Suppressor macrophage treated with lipopolysaccharide for 1 hour (primary cell): ENCODE measurements at regions not wholly inside any gene's neighbourhood (a gene's known extent, or its start where the extent isn't known, plus 50 kb on each side); places are given as distances from the start of the nearest gene placed in this dataset.

Experiments used
- DNase-seq, 3 donors: peaks; one replicate each; pipeline ENCODE4 v3.0.0-alpha.2; 2020 to 2022

DNA sequence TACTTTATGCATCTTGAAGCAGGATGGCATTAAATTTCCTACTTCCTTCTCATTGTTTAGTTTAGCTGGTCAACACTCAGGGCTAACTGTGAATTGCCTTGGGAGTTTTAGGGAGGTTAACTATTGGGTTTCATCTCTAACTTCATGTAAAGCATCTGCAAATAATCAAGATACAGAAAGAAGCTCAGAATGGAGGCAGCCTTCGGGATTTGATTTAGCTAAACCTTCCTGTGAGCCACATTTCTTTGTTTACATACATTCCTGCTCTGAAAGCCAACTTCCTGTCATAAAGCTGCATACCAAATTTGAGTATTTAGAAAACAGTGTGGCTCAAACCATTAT is 131.7 kb upstream of the PCDH18 start:
- DNase-seq: no peak

DNA sequence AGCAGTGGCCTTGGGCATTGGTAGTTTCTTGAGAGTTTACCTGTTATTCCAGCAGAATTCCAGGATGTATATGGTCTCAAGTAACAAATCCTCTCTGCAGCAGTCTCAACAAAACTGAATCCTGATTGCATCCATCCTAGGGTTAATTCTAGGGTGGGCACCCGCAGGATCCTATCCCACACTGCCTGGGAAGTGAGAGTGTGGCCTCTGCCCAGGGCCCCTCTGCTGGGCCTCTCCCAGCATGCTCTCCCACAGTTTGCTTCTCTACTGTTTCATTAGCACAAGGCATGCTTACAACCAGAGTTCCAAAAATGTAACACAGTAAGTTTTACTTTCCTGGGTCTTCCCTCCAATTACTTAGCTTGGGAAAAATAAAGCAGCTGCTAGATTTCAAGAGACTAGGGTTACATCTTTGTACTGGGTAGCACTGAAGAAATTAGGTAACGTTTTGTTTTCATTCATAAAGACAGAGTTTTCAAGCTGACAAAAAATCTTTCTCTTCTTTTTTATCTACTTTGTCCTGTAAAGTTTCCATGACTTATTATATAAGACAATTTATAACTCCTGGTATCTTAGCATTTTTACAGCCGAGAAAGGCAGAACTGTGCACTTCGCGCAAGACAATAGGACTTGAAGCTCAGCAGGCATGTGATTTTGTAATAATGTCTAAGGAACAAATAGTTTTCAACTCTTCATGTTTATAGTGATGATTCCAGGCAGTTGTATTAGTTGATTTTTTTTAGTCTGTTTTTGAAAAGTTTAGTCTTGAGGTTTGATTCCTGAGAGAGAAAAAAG is 131.2 kb upstream of the PCDH18 start:
- DNase-seq: no peak

DNA sequence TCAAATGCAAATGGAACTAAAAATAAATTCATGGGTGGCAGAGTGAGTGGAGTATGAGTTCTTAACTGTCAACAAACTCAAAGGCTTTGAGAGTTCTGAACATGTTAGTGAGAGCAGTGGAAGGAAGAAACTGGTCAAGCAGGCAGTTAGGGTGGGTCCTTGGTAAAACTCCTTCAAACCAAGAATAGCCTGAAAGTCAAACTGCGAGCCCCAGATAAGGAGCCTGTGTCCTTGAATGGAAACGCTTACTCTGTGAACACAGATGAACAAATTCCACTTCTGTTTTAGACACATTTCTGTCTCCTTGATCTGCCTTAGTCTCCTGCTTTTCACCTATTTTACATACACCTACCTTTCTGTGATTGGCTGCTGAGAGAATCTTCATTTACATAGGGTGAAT is 129.4 kb upstream of the PCDH18 start:
- no peak for DNase-seq

DNA sequence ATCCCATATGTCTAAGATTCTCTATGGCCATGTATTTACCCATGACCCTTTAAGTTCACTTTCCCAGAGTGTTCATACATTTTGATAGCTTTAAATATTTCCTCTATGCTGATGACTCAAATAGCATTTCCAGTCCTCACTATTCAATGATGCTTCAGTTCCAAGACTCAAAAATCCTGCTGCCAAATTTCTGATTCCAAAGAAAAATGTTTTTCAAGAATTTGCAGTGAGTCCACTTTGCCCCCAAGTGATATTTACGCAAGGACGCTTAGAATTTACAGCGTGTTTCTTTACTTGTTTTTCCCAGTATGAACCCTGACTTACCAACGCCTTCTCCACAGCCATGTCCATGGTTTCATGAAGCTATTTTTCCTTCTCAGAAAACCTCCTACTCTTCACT is 127.9 kb upstream of the PCDH18 start:
- peak in 1 of 3 donors; percentile 5 for DNase-seq

DNA sequence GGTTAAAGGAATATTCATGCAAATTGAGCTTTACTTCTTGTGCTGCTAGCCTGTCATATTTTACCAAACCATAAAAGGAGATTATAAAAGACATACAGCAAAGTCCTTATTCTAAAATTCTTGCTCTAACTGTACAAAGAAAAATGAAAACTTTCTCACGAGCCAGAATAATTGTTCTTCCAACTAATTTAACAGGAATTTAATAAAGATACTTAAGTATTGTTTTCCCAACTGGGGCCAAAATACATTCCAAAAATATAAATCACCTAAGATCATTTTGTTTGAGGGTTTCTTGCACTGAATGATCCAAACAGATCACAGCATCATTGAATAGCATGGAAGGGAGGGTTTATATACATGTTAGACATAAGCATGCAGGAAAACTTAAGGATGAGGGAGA is 127.1 kb upstream of the PCDH18 start:
- no peak for DNase-seq

DNA sequence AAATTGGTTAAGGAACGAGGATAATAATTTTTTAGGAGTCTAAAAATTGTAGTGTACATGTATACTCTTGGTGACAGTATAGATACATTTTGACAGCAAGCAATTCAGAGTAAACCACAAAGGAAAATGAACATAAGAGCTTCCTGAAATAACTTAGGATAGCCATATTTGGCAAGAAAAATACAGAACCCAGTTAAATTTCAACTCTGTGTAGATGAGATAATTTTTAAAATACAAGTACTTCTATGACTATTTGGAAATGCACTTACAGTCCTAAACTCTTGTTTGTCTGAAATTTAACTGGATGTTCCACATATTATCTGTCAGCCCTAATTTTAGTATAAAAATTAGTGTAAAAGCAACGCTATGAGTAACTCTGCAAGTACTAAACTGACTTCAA is 124.4 kb upstream of the PCDH18 start:
- DNase-seq: no peak

DNA sequence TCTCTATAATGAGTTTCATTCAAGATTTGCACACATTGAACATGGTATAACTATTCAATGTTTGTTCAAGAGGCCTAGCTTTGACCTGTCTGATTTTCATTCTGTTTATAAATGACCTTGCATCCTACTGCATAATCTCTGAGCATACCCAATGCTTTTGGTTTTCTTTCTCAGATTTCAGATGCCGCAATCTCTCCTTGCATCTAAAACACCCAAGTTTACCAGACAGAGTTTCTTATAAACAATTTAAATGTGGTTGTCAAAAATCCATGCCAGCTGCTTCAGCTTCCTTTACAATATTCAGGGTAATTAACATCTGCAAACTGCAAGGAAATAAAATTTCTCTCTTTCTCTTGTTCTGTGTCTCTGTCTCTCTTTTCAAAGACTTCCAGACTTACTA is 123.0 kb upstream of the PCDH18 start:
- DNase-seq: no peak

DNA sequence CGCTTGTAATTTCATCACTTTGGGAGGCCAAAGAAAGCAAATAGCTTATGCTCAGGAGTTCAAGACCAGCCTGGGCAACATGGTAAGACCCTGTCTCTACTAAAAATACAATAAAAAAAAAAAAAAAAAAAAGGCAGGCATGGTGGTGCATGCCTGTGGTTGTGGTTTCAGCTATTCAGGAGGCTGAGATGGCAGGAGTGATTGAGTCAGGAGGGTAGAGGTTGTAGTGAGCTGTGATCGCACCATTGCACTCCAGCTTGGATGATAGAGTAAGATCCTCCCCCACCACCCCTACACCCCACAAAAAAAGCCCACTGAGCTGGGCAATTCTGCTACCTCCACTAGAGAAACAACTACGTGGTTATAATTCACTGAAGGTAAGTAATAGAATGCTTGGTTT is 118.8 kb upstream of the PCDH18 start:
- no peak for DNase-seq

DNA sequence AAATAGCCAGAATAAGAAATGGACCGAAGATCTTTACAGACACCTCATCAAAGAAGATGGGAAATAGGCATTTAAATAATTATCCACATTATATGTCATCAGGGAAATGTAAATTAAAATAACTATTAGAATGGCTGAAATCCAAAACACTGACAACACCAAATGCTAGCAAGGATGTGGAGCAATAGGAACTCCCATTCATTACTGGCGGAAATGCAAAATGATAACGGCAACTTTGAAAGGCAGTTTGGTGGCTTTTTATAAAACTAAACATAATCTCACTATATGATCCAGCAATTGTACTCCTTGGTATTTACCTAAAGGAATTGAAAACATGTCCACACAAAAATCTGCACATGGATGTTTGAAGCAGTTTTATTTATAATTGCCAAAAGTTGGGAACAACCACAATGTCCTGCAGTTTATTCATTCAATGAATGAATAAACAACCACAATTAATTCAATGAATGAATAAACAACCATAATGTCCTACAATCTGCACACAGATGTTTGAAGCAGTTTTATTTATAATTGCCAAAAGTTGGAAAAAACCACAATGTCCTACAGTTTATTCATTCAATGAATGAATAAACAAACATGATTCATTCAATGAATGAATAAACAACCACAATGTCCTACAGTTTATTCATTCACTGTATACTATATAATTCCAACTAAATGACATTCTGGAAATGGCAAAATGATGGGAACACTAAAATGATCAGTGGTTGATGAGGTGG is 117.6 kb upstream of the PCDH18 start:
- no peak for DNase-seq

DNA sequence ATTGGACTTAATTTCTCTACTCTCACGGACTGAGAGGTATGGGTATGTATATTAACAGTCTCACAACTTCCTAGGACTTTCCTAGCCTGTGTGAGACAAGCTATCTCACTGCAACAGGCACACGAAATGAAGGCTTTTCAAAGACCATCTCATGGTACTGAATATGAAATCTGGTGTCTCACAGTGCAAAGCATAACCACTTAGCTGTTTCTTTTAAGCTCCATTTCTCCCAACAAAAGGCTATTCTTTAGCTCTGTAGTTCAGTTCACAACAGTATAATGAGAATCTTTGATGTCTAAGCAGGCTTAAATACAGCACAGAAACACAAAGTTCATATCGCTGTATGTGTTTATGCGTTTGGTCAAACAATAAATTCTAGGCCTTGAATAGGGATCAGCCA is 116.2 kb upstream of the PCDH18 start:
- DNase-seq: no peak

DNA sequence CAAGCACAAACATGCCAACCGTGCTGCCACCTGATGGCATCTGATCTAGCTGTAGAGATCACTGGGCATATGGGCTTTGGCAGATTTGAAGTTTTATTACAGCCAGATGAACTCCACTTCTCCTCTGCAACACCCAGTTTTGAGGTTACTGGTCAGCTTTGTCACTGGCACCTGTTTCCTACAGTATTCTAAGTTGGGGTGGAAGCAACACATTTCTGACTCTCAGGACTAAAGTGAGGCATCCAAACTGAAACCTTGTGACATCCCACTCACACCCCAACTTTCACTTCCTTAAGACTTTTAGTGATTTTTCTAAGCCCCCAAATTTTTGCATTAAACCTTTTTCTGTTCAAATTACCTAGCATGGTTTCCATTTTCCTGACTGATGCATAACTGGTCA is 115.1 kb upstream of the PCDH18 start:
- no peak for DNase-seq

DNA sequence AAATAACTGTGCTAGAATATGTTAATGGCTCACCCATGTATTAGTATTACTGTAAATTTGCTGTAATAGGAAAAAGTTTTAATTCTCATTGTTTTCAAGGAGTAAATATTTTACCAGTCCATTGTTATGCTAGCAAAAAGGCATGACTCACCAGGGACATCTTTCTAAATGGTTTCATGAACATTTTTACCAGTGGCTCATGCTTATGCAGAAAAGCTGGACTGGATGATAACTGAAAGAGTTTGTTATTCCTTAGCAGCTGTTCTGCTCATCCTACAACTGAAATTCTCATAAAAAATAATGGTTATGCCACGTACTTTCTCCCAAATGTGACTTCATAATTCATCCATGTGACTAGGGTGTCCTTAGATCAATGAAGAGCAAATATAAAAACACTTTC is 111.9 kb upstream of the PCDH18 start:
- DNase-seq: no peak

DNA sequence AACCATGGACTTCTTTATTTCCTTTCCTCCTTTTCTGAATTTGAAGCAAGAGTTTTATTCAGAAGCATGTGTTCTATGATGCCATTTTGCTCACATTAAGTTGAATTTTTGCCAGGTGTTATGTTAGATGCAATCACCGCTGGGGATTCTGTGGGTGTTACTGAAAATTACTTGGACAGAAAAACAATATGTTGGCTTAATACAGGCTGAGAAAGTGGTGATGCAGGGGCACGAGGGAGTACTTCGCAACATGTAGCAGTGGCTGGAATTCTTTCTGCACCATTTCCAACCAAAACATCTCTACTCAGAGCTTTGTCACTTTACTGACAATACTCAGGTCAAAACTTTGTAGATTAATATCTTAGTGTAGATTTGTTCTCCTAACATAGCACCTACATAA is 109.2 kb upstream of the PCDH18 start:
- DNase-seq: no peak

DNA sequence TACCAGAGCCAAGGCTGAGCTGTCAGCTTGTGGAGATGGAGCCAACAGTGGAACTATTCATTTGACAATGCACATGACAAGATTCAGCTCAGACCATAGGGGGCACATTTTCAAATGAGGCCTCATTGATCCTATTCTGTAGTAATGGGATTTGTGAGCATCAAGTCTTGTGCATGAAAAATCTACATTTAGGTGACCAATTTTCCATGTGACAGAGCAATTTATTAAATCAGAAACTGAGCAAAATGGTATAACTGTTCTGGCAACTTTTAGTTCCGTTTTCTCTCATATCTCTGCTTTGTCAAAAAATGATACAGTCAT is 108.5 kb upstream of the PCDH18 start:
- no peak for DNase-seq

DNA sequence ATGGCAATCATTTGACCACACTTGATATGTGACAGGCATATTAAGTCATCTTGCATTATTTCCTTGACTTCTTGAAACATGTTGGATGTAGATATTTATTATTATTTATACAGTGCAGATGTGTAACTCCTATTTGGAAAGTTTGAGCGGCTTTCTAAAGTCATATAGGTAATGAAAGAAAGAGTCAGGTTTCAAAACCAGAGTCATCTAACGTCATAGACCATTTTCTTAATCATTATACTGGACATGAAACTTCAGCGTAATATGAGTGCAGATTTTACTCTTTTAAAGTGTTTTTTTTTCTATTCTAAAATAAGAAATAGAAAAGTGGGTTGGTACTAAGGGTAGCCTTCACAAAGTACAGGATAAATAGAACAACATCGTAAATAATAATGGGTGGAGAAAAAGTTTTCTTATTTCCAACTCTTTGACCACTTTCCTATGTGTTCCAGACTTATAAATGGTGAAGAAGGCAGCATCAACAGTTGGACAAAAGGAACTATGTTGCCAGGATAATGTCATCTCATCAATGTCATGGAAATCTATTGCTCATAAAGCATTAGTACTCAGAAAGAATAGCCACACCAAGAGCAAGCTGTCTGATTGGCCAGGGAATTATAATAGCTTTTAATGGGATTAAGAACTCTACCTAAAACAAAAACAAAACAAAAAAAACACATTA is 108.0 kb upstream of the PCDH18 start:
- DNase-seq: no peak

DNA sequence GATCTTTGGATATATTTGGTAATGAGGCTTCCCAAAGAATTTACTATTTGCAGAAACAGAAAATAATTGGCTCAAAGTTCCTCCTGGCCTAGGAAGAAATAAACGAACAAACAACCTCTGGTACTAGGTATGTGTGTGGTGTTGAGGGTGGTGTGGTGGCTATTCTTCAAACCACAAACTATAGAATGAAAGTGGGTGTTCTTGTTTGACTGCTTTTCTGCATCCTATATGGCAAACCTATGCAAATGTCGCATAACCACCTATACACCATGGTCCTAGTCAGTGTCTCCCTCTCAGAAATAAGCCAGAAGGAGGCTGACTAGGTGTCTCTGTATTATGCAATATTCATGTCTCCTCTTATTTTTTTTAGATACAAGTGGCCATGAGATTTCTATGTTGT is 106.6 kb upstream of the PCDH18 start:
- DNase-seq: no peak

DNA sequence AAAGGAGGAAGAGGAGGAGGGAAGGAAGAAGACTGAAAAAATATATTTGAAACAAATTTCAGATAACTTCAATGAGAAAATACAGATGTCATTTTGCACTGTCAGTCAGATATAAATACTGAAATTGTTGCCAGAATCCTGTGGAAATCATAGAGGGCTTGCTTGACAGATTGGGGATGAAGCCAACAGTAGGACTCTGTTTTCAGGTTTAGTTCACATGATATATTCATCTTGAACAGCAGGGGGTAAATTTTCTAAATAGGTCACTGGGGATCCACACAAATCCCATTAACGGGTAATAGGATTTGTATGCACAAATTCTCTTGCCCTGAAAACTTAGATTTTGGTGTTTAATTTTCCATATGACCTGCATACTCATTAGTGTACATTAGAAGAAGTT is 103.3 kb upstream of the PCDH18 start:
- DNase-seq: no peak

DNA sequence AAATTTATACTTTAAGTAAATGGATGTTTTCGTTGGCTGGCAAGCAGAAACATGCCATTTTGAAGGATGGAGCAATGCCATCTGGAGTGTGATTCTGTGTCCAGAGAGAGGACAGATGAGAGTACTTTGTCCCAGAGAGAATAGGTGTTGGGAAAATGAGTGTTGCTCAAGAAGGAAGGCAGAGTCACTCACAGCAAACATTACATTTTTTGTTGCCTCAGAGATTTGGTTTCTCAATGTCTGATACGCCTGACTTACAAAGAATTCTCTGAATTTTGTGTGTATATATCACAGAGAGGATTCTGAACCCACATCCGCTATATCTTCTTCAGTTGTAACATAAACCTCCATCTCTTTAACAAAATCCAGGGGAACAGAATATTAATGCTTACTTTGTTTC is 102.8 kb upstream of the PCDH18 start:
- no peak for DNase-seq

DNA sequence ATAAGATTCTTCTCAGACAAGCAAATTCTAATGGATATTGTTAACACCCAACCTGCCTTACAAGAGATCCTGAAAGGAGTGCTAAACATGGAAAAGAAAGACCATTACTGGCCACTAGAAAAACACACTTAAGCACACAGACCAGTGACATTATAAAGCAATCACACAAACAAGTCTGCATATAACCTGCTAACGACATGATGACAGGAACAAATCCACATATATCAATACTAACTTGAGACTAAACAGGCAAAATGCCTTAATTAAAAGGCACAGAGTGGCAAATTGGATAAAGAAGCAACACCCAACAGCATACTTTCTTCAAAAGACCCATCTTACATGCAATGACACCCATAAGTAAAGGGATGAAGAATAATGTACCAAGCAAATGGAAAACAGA is 100.5 kb upstream of the PCDH18 start:
- DNase-seq: no peak

DNA sequence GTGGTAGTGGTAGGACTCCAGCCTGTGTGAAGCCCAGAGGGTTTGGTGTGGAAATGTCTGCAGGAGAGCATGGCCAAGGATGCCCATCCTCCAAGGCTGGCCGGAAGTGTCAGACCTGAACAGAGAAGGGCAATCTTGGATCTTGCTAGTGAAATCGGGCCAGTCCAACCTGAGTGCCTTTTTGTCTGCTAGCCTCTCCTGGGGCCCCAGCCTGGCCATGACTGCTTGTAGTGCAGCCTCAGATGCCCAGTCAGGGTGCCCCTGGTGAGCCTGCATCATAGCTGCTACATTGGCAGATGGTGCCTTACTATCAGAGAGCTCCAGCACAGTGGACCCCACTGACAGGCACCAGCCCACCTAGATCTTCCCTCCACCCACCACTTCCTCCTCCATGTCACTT is 99.3 kb upstream of the PCDH18 start:
- no peak for DNase-seq

DNA sequence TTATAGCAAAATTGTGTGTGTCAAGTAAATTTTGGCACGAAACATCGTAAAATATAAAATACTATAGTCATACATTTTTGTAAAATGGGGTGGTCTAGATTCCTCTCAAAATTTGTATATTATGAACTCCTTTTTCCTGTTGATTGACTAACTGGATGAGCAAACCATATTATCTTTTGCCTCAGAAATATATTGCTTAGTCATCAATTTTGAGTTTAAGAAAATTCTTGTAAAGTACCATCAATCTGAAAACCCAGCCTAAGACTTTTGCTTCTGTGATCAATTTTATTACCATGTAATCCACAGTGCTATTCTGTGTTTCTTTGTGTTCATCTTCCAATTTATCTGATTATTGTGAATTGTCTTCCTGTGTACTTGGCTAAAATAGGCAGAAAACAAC is 98.0 kb upstream of the PCDH18 start:
- DNase-seq: no peak

DNA sequence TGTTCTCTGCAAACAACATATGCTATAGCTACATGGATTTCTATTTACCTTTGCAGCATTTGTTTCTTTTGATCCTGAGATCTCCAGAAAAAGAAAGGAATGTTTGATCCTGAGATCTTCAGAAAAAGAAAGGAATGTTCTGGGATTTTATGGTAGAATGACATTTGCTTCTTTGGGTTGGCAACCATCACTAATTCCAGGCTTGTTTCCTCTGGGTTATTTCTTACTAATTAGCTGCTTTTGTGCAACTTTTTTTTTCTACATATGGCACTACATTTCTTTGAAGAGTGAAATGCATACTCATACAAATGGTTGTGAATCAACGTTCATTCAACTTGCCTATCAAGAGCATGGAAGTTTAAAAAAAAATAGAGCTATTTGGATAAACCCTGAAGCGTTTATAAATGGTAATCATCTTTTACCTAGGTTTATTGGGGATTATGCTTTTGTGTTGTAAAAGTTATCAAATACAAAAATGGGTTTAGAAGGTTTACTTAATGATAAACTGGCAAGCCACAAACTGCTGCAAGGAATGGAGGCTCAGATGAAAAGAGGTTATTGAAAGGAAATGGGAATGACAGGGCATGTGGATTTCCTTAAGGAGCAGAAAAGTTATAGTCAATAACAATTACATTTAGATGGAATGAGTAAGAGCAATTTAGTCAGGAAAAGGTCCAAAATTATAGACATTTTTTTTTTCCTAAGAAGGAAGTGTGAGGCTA is 95.6 kb upstream of the PCDH18 start:
- DNase-seq: no peak

DNA sequence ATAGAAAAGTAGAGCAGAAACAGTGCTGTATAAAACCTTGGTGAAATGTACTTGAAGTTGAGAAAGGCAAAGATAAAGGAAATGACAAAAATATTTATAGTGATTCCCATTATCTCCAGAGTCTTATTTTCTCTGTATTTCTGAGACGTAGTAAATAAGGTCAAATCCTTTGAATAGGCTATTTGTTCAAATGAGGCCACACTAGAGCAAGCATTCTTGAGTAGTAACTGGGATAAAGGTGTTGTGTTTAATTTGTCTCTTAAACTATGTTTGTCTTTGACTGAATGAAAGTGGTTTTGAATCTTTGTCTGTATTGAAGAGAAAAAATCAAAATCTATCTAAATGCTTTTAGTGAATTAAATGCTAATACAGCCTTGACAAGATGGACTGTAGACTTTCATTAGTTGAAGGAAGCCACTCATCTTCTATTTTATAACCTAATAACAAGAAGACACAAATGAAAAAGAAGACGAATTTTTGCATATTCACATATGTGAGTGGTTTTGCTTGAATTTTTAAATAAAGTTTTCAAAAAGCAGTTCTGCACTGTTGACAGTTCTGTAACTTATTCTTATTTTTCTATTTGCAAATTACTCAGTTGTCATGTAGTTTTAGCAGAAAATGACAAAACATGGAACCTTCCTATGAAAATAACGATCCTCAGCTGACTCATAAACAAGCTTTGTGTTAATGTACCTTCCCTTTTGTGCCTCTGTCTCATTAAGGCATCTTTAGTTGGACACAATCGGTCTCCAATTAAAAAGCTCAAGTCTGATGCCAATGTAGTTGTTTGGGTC is 94.8 kb upstream of the PCDH18 start:
- DNase-seq: no peak
